Activated naive CD8-positive, alpha-beta T cell treated with anti-CD3 and anti-CD28 coated beads for 36 hours (primary cell): ENCODE measurements at regions not wholly inside any gene's neighbourhood (a gene's known extent, or its start where the extent isn't known, plus 50 kb on each side); places are given as distances from the start of the nearest gene placed in this dataset.
"Not testable (repeated sequence)": the region's sequence is repeated elsewhere in the genome, so short reads cannot be mapped to it uniquely, and the experiment has no call there.

Experiments
- DNase-seq: peaks from one replicate; pipeline ENCODE4 v3.0.0; 2021
- H3K27ac Mint-ChIP-seq: one replicate; pipeline ENCODE4 v1.8.0; 2022; ENCODE audit warnings: mild to moderate bottlenecking, moderate library complexity, mixed read lengths
- H3K27me3 Mint-ChIP-seq: one replicate; pipeline ENCODE4 v1.8.0; 2022; ENCODE audit warnings: mild to moderate bottlenecking, mixed read lengths
- H3K36me3 Mint-ChIP-seq: one replicate; pipeline ENCODE4 v1.8.0; 2021; ENCODE audit warnings: mild to moderate bottlenecking, mixed read lengths
- H3K4me1 Mint-ChIP-seq: one replicate; pipeline ENCODE4 v1.8.0; 2021; ENCODE audit warnings: mixed read lengths
- H3K4me3 Mint-ChIP-seq: one replicate; pipeline ENCODE4 v1.8.0; 2022; ENCODE audit warnings: mild to moderate bottlenecking, moderate library complexity, mixed read lengths
- H3K9me3 Mint-ChIP-seq: one replicate; pipeline ENCODE4 v1.8.0; 2022; ENCODE audit warnings: mixed read lengths

GRCh38 chr2:180706694-180707093, 273.7 kb upstream of the UBE2E3 start:
- no peaks in the 10 kb centered on the region for H3K36me3 Mint-ChIP-seq
- H3K9me3 Mint-ChIP-seq: no peaks in the 10 kb centered on the region
- H3K4me1 Mint-ChIP-seq: no peaks in the 10 kb centered on the region
- no peaks in the 10 kb centered on the region for H3K27me3 Mint-ChIP-seq
- no peak for DNase-seq
- H3K27ac Mint-ChIP-seq: no peak overlapping the region
- H3K4me3 Mint-ChIP-seq: no peak overlapping the region

- no peak for DNase-seq
- no peaks in the 10 kb centered on the region for H3K9me3 Mint-ChIP-seq
- H3K4me1 Mint-ChIP-seq: no peaks in the 10 kb centered on the region
- no peak overlapping the region for H3K4me3 Mint-ChIP-seq
- no peaks in the 10 kb centered on the region for H3K36me3 Mint-ChIP-seq
- H3K27ac Mint-ChIP-seq: no peak overlapping the region
- H3K27me3 Mint-ChIP-seq: no peaks in the 10 kb centered on the region
These were observed 274.9 kb upstream of the UBE2E3 start for GRCh38 chr2:180705551-180705950.

- Mint-ChIP-seq H3K36me3 (no peaks in the 10 kb centered on the region), H3K4me3 (no peak overlapping the region), H3K4me1 (no peaks in the 10 kb centered on the region), H3K27me3 (no peaks in the 10 kb centered on the region), H3K27ac (no peak overlapping the region), H3K9me3 (no peaks in the 10 kb centered on the region)
- DNase-seq: no peak
These were observed 275.3 kb upstream of the UBE2E3 start for GRCh38 chr2:180705122-180705521.

- DNase-seq: no peak
- Mint-ChIP-seq H3K27me3 (no peaks in the 10 kb centered on the region), H3K27ac (no peak overlapping the region), H3K4me3 (no peak overlapping the region), H3K9me3 (no peaks in the 10 kb centered on the region), H3K4me1 (no peaks in the 10 kb centered on the region), H3K36me3 (no peaks in the 10 kb centered on the region)
These were observed 280.6 kb upstream of the UBE2E3 start for GRCh38 chr2:180699657-180700361.

- H3K27me3 Mint-ChIP-seq: no peaks in the 10 kb centered on the region
- no peaks in the 10 kb centered on the region for H3K4me1 Mint-ChIP-seq
- no peak for DNase-seq
- H3K9me3 Mint-ChIP-seq: no peaks in the 10 kb centered on the region
- no peaks in the 10 kb centered on the region for H3K36me3 Mint-ChIP-seq
- H3K4me3 Mint-ChIP-seq: no peak overlapping the region
- no peak overlapping the region for H3K27ac Mint-ChIP-seq
These were observed 281.7 kb upstream of the UBE2E3 start for GRCh38 chr2:180698668-180699067.

- Mint-ChIP-seq H3K4me3 (no peak overlapping the region), H3K27ac (no peak overlapping the region), H3K4me1 (no peaks in the 10 kb centered on the region), H3K9me3 (no peaks in the 10 kb centered on the region), H3K36me3 (no peaks in the 10 kb centered on the region), H3K27me3 (no peaks in the 10 kb centered on the region)
- no peak for DNase-seq
These were observed 284.6 kb upstream of the UBE2E3 start for GRCh38 chr2:180695586-180696401.

- Mint-ChIP-seq H3K27me3 (no peaks in the 10 kb centered on the region), H3K36me3 (no peaks in the 10 kb centered on the region), H3K4me1 (no peaks in the 10 kb centered on the region), H3K9me3 (no peaks in the 10 kb centered on the region), H3K27ac (no peak overlapping the region), H3K4me3 (no peak overlapping the region)
- no peak for DNase-seq
These were observed 285.7 kb upstream of the UBE2E3 start for GRCh38 chr2:180694445-180695421.

GRCh38 chr2:180692322-180692721, 288.1 kb upstream of the UBE2E3 start:
- peaks cover under 1% of the 10 kb centered on the region for H3K27me3 Mint-ChIP-seq
- no peaks in the 10 kb centered on the region for H3K9me3 Mint-ChIP-seq
- no peak overlapping the region for H3K4me3 Mint-ChIP-seq
- H3K4me1 Mint-ChIP-seq: no peaks in the 10 kb centered on the region
- H3K27ac Mint-ChIP-seq: no peak overlapping the region
- H3K36me3 Mint-ChIP-seq: no peaks in the 10 kb centered on the region
- no peak for DNase-seq

GRCh38 chr2:180691855-180692223, 288.6 kb upstream of the UBE2E3 start:
- not testable (repeated sequence) for H3K27ac Mint-ChIP-seq, H3K4me3 Mint-ChIP-seq, H3K4me1 Mint-ChIP-seq, H3K27me3 Mint-ChIP-seq, DNase-seq, H3K36me3 Mint-ChIP-seq, H3K9me3 Mint-ChIP-seq

- not testable (repeated sequence) for H3K27me3 Mint-ChIP-seq, H3K36me3 Mint-ChIP-seq, H3K9me3 Mint-ChIP-seq, H3K27ac Mint-ChIP-seq, H3K4me1 Mint-ChIP-seq, H3K4me3 Mint-ChIP-seq, DNase-seq
These were observed 289.1 kb upstream of the UBE2E3 start for GRCh38 chr2:180691186-180691854.

GRCh38 chr2:180690611-180691010, 289.8 kb upstream of the UBE2E3 start:
- no peaks in the 10 kb centered on the region for H3K36me3 Mint-ChIP-seq

GRCh38 chr2:180682871-180683270, 297.5 kb upstream of the UBE2E3 start:
- Mint-ChIP-seq H3K36me3 (no peaks in the 10 kb centered on the region), H3K9me3 (no peaks in the 10 kb centered on the region), H3K27me3 (peaks cover 7% of the 10 kb centered on the region), H3K27ac (no peak overlapping the region), H3K4me1 (no peaks in the 10 kb centered on the region), H3K4me3 (no peak overlapping the region)
- no peak for DNase-seq

More at GRCh38 chr2:180690611-180691010, 289.8 kb upstream of the UBE2E3 start:
- Mint-ChIP-seq H3K27ac (no peak overlapping the region), H3K4me3 (no peak overlapping the region), H3K27me3 (peaks cover 3% of the 10 kb centered on the region), H3K4me1 (no peaks in the 10 kb centered on the region), H3K9me3 (no peaks in the 10 kb centered on the region)
- DNase-seq: no peak

- no peak for DNase-seq
- no peaks in the 10 kb centered on the region for H3K9me3 Mint-ChIP-seq
- no peaks in the 10 kb centered on the region for H3K36me3 Mint-ChIP-seq
- H3K4me3 Mint-ChIP-seq: no peak overlapping the region
- H3K27me3 Mint-ChIP-seq: peaks cover 4% of the 10 kb centered on the region
- no peaks in the 10 kb centered on the region for H3K4me1 Mint-ChIP-seq
- no peak overlapping the region for H3K27ac Mint-ChIP-seq
These were observed 300.7 kb upstream of the UBE2E3 start for GRCh38 chr2:180679693-180680092.

- Mint-ChIP-seq H3K27ac (no peak overlapping the region), H3K9me3 (no peaks in the 10 kb centered on the region), H3K4me1 (no peaks in the 10 kb centered on the region), H3K27me3 (peaks cover 4% of the 10 kb centered on the region), H3K4me3 (no peak overlapping the region), H3K36me3 (no peaks in the 10 kb centered on the region)
- DNase-seq: no peak
These were observed 301.8 kb upstream of the UBE2E3 start for GRCh38 chr2:180678625-180678972.
